Spleen (tissue), 7 donors: ENCODE measurements at regions not wholly inside any gene's neighbourhood (a gene's known extent, or its start where the extent isn't known, plus 50 kb on each side); places are given as distances from the start of the nearest gene placed in this dataset.

Source experiments
- CTCF ChIP-seq, 11 experiments: fragments of 200-600 bp in 7 of 11; fragments of 450-650 bp in 4 of 11; sonication (generic) in 4 of 11; IDR thresholded peaks in 8 of 11; conservative IDR thresholded peaks in 3 of 11; 1 replicate in 7 of 11; 2 replicates in 4 of 11; pipeline versions ENCODE4 v1.4.0 to v1.8.0; 2016 to 2021; ENCODE audit warnings: antibody characterized with exemption in 11 of 11, inconsistent platforms in 4 of 11, mild to moderate bottlenecking in 1 of 11
- POLR2A ChIP-seq, 3 donors: fragments of 450-650 bp; IDR thresholded peaks; one replicate each; pipeline ENCODE4 v1.5.1; 2017; ENCODE audit warnings: antibody characterized with exemption in 3 of 3, mild to moderate bottlenecking in 1 of 3
- donor health status: DM: no; HTN: no; CAD: no; lungs with moderate emphysema.
- donor health status: DM: no; HTN: no; CAD: no.
- donor health status: DM: no; HTN: no; CAD: no.

DNA sequence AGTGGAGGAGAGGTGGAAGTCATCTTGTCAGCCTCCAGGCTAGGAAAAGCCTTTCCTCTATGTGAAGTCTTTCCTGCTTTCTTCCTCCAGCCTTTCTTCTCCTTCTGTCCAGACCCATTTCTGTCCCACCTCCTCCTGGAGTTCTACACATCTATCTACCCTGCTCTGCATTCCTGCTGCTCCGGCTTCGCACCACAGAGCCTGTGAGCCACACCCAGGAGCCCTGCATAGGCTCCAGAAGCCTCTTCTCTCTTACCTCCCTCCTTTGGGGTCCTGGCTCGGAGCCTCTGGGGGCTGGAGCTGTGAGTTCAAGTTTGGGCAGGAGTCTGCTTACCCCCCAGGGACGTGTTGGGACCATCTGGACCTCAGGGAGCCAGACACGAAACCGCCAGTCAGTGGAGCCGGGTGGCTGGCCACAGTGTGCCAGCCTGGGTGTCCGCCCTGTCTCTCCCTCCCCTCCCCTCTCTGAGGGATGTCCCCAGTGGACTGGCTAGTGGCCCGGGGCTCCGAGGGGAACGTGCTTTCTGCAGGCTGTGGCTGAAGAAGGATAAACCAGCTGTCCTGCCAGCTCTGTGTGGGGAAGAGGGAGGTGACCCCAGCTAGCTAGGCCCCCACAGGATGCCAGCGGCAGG lies 99.2 kb downstream of the VEGFA start:
- TF ChIP-seq POLR2A (IDR thresholded peaks at IDR 0.05) (no peak), CTCF (IDR thresholded peaks at IDR 0.05 in 8 of 11, conservative IDR thresholded peaks at IDR 0.05 in 3 of 11) (no peak)
